ENCODE measurements at regions not wholly inside any gene's neighbourhood (a gene's known extent, or its start where the extent isn't known, plus 50 kb on each side); places are given as distances from the start of the nearest gene placed in this dataset.

- H3K4me3 ChIP-seq (ENCODE audit: low read depth, low read length): no peak overlapping the region
- TF ChIP-seq, protein P1, sequence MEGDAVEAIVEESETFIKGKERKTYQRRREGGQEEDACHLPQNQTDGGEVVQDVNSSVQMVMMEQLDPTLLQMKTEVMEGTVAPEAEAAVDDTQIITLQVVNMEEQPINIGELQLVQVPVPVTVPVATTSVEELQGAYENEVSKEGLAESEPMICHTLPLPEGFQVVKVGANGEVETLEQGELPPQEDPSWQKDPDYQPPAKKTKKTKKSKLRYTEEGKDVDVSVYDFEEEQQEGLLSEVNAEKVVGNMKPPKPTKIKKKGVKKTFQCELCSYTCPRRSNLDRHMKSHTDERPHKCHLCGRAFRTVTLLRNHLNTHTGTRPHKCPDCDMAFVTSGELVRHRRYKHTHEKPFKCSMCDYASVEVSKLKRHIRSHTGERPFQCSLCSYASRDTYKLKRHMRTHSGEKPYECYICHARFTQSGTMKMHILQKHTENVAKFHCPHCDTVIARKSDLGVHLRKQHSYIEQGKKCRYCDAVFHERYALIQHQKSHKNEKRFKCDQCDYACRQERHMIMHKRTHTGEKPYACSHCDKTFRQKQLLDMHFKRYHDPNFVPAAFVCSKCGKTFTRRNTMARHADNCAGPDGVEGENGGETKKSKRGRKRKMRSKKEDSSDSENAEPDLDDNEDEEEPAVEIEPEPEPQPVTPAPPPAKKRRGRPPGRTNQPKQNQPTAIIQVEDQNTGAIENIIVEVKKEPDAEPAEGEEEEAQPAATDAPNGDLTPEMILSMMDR (IDR thresholded peaks at IDR 0.05; ENCODE audit: low read depth, low read length): no peak
Observed at GRCh38 chr14:44180975-44181374, 326.1 kb downstream of the FSCB start.

DNA sequence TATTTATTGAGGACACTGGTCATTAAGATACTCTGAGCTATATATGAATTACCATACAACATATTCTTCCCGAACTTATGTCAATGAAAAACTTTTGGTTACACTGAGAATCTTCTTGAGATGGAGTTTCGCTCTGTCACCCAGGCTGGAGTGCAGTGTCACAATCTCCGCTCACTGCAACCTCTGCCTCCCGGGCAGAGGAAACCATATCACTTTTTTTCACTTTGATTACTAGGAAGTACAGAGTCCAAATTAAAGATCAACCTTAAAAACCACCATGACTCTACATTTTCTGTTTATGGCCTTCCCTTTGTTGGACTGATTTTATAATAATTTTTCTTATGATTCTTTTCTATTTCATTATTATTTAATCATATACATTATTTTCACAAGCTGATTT, 336.5 kb downstream of the FSCB start:
- TF ChIP-seq, protein P1 (IDR thresholded peaks at IDR 0.05; ENCODE audit: low read depth, low read length): no peak
- no peak overlapping the region for H3K4me3 ChIP-seq (ENCODE audit: low read depth, low read length)

DNA sequence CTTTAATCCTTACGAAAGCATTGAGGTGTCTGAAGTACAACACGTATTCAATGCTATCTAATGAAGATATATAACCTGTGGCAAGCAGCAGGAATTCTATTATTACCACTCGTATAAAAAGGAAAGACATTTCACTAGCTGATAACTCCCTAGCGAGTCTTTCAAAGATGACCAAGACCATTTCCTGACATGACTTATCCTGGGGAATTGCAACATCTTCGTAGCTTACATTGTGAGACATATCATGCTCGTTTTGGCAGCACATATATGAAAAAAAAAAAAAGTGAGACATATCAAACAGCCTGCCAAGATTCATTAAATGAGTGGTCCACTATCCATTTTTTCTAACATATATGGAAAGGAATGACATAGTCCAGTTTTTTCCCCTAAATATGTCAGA, 337.0 kb downstream of the FSCB start:
- H3K4me3 ChIP-seq (ENCODE audit: low read depth, low read length): no peak overlapping the region

GRCh38 chr14:44168566-44168965, 338.5 kb downstream of the FSCB start:
- H3K4me3 ChIP-seq (ENCODE audit: low read depth, low read length): no peak overlapping the region
- TF ChIP-seq, protein P1 (IDR thresholded peaks at IDR 0.05; ENCODE audit: low read depth, low read length): no peak

More for the DNA sequence above, 337.0 kb downstream of the FSCB start:
- TF ChIP-seq, protein P1 (IDR thresholded peaks at IDR 0.05; ENCODE audit: low read depth, low read length): no peak

DNA sequence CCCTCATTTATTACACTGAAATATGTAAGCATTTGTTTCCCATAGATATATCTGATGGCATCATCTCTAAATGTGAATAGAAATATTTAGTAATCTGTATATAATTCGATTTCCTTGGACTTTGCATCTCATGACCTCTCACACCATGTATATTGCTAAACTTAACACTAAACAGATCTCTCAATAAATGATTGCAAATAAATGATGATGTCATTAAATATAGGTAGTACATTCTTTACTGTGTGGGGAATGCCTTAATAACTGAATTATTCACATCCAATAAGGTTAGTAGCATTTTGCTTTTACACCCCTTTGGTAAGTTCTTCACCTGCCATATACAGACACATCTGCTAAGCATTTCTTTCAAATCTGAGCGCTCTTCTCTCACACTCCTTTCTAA, 340.5 kb downstream of the FSCB start:
- TF ChIP-seq, protein P1 (IDR thresholded peaks at IDR 0.05; ENCODE audit: low read depth, low read length): no peak
- H3K4me3 ChIP-seq (ENCODE audit: low read depth, low read length): no peak overlapping the region

- no peak overlapping the region for H3K4me3 ChIP-seq (ENCODE audit: low read depth, low read length)
- TF ChIP-seq, protein P1 (IDR thresholded peaks at IDR 0.05; ENCODE audit: low read depth, low read length): no peak
Observed at GRCh38 chr14:44165936-44166335, 341.1 kb downstream of the FSCB start.

DNA sequence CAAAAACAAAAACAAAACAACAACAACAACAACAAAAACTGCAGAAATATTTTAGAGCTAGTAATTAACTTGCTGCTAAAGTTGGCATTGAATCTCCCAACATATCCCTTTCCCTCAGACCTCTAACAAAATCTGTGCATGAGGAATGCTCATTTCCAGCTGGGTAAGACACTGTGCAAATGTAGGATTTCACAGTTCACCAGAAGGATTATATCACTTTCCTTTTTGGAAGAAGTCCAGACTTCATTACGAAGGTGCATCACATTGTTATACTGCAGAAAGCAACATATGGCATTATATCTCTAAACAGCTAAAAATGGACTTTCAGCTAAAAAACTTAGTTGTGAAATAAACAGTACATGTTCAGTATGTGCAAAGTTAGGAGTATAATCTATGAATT, 341.8 kb downstream of the FSCB start:
- no peak overlapping the region for H3K4me3 ChIP-seq (ENCODE audit: low read depth, low read length)
- TF ChIP-seq, protein P1 (IDR thresholded peaks at IDR 0.05; ENCODE audit: low read depth, low read length): no peak

All from WI38 (cell line).